ENCODE measurements at regions not wholly inside any gene's neighbourhood (a gene's known extent, or its start where the extent isn't known, plus 50 kb on each side); places are given as distances from the start of the nearest gene placed in this dataset.

- TF ChIP-seq CTCF (conservative IDR thresholded peaks at IDR 0.05 in 1 of 2, IDR thresholded peaks at IDR 0.05 in 1 of 2; ENCODE audit: low read depth in 1 of 2, low read length in 2 of 2) (no peak), EZH2 (IDR thresholded peaks at IDR 0.05; ENCODE audit: low read length, missing control alignments) (no peak)
Observed at GRCh38 chr5:174294891-174295620, 249.6 kb downstream of the NSG2 start.
